HG03103 (cell line): ENCODE measurements at regions not wholly inside any gene's neighbourhood (a gene's known extent, or its start where the extent isn't known, plus 50 kb on each side); places are given as distances from the start of the nearest gene placed in this dataset.

Experiments
- ATAC-seq: cut with Tn5 transposase; IDR thresholded peaks from one replicate; pipeline ENCODE4 v1.9.1; 2021; ENCODE audit warnings: low read depth; ENCODE audit not compliant: unreplicated experiment

DNA sequence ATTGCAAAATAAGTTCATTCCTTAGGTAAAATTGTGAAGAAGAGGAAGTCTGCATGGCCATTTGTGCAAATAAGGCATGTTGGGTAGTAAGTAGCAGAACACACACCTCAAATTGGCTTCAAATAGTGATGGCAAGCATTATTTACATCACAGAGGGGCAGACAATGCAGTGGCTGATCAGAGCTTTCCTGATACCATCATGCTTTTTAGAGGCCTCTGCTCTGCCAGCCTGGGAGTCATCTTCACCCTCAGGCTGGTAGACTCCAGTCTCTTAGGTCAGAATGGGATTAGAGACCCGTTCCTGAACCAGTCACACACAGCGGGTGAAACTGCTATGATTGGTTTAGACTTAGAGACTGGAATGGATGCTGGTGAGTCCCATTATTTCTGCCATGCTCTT, 396.0 kb upstream of the MCTP2 start:
- ATAC-seq: no peak

GRCh38 chr15:93831641-93832040, 399.7 kb upstream of the MCTP2 start:
- no peak for ATAC-seq

DNA sequence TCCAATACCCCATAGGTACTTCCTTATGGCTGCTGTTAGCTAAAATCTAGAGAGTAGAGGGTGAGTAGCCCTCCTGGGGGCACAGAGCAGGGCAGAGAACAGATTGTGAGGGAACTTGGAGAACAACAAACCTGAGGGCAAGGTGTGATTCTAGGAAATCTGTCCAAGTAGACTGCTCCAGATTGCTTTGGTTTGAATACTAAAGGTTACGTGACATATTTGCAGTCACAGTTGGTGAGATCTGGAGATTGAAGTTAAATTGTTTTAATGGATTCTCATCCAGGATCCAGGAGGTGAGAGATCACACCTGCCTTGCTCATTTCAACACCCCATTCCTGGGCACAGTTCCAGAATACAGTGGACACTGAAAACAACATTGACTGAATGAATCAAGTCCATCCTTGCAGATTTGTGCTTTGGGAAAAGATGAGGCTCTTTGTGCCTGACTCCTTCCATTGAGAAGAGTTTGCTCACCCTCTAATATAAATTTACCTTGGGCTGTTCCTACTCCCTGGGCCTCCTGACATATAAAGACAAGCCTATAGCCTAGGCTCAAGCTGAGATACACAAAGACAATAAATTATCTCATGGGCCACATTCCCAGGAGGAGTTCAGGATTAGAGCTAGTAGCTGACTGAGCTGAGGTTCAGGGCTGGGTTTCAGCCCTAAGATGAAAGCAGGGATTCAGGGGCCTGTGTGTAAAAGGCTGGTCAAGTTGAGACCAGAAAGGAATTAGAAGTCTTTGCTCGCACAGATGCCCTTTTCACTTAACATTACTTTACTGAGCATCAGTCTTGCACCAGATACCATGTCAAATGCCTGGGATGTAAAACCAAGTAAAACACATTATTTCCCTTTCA, 400.9 kb upstream of the MCTP2 start:
- ATAC-seq: no peak

- ATAC-seq: no peak
These were observed 402.1 kb upstream of the MCTP2 start for GRCh38 chr15:93829115-93829870.

DNA sequence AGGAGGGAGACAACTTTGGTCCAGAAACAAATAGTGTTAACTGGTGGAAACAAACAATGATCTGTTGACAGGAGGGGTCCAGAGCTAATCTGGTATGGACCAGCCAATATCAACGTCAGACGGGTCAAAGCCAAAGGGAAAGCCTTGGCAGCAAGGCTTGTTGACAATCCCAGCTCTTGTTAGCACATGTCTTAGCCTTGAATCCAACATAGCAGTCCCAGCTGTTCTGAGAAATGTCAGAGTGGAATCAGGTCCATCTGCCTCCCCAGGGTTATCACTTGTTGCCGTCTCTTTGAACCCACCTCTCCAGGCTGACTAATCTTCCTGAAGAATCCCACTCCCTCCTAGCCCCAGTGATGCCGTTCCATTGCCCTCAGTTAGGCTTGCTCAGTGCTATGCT, 404.6 kb upstream of the MCTP2 start:
- ATAC-seq: no peak

- no peak for ATAC-seq
These were observed 405.1 kb upstream of the MCTP2 start for GRCh38 chr15:93826293-93826692.

GRCh38 chr15:93825682-93826081, 405.7 kb upstream of the MCTP2 start:
- no peak for ATAC-seq

- ATAC-seq: no peak
These were observed 407.1 kb upstream of the MCTP2 start for GRCh38 chr15:93823971-93824913.

- ATAC-seq: no peak
These were observed 410.8 kb upstream of the MCTP2 start for GRCh38 chr15:93820566-93820965.

- no peak for ATAC-seq
These were observed 411.5 kb upstream of the MCTP2 start for GRCh38 chr15:93819826-93820225.

DNA sequence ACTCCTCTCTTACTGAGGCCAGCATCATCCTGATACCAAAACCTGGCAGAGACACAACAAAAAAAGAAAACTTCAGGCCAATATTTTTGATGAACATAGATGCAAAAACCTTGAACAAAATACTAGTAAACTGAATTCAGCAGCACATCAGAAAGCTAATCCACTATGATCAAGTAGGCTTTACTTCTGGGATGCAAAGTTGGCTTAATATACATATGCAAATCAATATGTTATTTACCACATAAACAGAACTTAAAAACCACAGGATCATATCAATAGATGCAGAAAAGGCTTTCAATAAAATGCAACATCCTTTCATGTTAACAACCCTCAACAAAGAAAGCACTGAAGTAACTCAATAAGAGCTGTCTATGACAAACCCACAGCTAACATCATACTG, 414.5 kb upstream of the MCTP2 start:
- ATAC-seq: no peak

DNA sequence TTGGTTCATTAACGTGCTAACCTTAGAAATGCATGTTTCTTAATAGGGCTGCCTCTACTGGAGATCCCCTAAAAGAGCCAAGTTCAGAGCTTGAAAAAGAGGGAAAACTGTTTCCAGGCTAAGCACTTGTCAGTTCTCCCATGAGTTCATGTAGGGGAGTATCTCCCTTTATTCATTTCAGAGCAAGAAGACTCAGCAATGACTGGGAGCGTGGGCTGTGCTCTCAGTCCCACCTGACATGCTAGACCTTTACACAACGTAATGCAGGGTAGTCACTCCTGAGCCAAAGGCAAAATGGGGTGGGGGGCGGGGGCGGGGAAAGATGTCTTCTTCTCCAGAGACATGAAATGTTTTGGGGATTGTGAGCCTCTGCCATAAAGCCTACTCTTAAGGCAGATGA, 420.1 kb upstream of the MCTP2 start:
- no peak for ATAC-seq

- no peak for ATAC-seq
These were observed 421.8 kb upstream of the MCTP2 start for GRCh38 chr15:93809516-93809915.

DNA sequence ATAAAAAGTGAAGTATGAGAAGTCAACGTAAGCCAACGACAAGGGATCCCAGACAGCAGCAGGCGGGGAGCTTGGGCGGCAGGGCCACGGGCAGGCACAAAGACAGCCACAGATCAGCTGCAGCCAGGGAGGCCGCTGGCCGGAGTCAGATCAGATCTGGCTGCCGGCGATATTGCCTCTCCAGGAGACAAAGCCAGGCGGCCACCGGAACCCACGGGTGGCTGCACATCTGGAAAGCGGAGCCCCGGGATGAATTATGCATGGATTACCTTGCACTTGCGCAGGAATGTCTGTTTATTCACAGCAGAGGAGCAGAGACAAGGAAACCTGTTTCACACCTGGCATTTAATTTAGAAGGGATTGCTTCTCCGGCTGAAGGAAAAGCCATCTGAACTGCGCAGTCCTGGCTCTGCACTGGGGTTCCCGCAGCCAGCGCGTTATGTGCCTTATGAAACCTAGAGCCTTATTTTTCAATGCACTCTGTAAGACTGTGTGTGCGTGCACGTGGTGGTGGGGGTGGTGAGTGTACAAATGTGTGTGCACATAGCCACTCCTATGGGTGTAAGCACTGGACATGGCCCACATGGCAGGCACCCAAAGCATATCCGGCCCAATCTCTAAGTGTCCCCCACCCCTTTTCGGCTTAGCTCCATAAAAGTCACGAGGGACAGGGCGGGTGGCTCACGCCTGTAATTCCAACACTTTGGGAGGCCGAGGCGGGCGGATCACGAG, 427.8 kb upstream of the MCTP2 start:
- ATAC-seq: no peak

GRCh38 chr15:93801206-93801605, 430.2 kb upstream of the MCTP2 start:
- no peak for ATAC-seq

DNA sequence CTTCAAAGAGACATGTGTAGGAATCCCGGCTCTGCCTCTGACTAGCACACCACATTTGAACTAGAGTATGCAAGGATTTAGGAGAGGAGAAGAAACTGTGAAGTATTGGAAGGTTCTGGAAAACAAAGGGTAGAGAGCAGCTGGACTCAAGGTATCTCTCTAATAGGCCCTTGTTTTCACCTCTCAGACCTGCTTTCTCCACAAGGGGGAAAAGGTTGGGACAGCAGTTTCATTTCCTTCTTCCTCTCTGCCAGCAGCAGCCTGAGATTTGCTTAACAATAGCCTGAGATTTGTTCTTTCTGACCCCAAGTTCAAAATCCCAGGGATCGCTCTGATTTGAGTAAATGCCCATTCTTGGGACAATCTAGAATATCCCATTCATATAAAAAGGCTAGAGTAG, 430.6 kb upstream of the MCTP2 start:
- ATAC-seq: no peak

DNA sequence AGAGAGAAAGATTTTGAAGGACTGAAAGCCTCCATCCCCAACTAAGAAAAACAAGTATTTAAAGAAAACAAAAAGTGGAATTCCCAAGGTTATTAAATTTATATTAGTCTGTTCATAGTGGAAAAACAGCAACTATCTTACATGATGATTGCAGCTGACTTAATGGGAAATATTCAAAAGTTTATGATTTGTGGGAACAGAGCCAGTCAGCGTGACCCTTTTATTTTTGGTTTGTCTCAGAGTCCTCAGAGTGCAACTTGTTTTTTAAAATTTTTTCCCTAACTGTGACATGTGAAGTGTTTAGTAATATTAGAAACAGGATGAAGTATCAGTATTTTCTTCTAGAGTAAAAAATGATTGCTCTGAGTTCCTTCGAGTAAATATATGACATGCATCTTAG, 441.9 kb upstream of the MCTP2 start:
- no peak for ATAC-seq

DNA sequence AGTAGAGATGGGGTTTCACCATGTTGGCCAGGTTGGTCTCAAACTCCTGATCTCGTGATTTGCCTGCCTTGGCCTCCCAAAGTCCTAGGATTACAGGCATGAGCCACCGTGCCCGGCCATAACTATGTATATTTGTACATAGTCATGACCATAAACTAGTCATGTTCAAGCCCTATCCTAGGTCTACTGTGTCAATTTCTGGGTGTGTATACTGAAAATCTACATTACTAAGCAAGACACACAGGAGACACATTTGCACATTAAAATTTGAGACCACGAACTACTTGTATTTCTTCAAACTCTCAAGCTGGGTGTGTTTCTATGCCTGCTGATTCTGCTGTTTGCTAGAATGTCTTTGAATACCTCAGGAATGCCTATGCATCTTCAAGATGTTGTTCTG, 451.3 kb upstream of the MCTP2 start:
- ATAC-seq: no peak

GRCh38 chr15:93779341-93779740, 452.0 kb upstream of the MCTP2 start:
- no peak for ATAC-seq
